HCT116 (cell line): ENCODE measurements at regions not wholly inside any gene's neighbourhood (a gene's known extent, or its start where the extent isn't known, plus 50 kb on each side); places are given as distances from the start of the nearest gene placed in this dataset.

Experiments used
- CBX3 ChIP-seq: IDR thresholded peaks from 2 replicates; pipeline ENCODE4 v1.6.1; 2012; ENCODE audit warnings: low read depth
- EGR1 ChIP-seq: IDR thresholded peaks from 2 replicates; pipeline ENCODE4 v1.6.1; 2012; ENCODE audit warnings: low read depth
- EZH2 ChIP-seq: fragments of 200-600 bp; sonication (generic); IDR thresholded peaks from 2 replicates; pipeline ENCODE4 v1.6.1; 2017; ENCODE audit warnings: antibody characterized with exemption, mixed run types
- EZH2phosphoT487 ChIP-seq: fragments of 200-600 bp; IDR thresholded peaks from 2 replicates; pipeline ENCODE4 v1.6.1; 2018; ENCODE audit warnings: antibody characterized with exemption, borderline replicate concordance
- POLR2A ChIP-seq: IDR thresholded peaks from 2 replicates; pipeline ENCODE4 v1.7.0; 2011; ENCODE audit warnings: borderline replicate concordance; ENCODE audit not compliant: insufficient read depth, insufficient read length; ENCODE audit errors: extremely low read depth
- POLR2AphosphoS5 ChIP-seq: IDR thresholded peaks from 2 replicates; pipeline ENCODE4 v1.6.1; 2011; ENCODE audit warnings: mild to moderate bottlenecking, low read depth, low read length, moderate library complexity
- RAD21 ChIP-seq: IDR thresholded peaks from 2 replicates; pipeline ENCODE4 v1.6.1; 2012; ENCODE audit warnings: low read depth, mild to moderate bottlenecking
- SIN3A ChIP-seq: IDR thresholded peaks from 2 replicates; pipeline ENCODE4 v1.6.1; 2012; ENCODE audit warnings: low read depth
- YY1 ChIP-seq: IDR thresholded peaks from 2 replicates; pipeline ENCODE4 v1.6.1; 2011; ENCODE audit warnings: low read length, low read depth, moderate library complexity, mild to moderate bottlenecking; ENCODE audit not compliant: insufficient replicate concordance; ENCODE audit errors: extremely low read depth
- ZFX ChIP-seq: fragments of 450-650 bp; IDR thresholded peaks from 2 replicates; pipeline ENCODE4 v1.6.1; 2017
- TF ChIP-seq, protein P1 (sequence below), 3 experiments: fragments of 200-600 bp in 1 of 3; sonication (generic) in 1 of 3; IDR thresholded peaks in 2 of 3; conservative IDR thresholded peaks in 1 of 3; 2 replicates each; pipeline ENCODE4 v1.5.1; 2012 to 2017; ENCODE audit warnings: low read depth in 2 of 3, low read length in 2 of 3, antibody characterized with exemption in 1 of 3, borderline replicate concordance in 1 of 3, control low read depth in 1 of 3, mild to moderate bottlenecking in 1 of 3, mixed read lengths in 1 of 3, mixed run types in 1 of 3, moderate library complexity in 1 of 3; ENCODE audit not compliant: insufficient read depth in 1 of 3
- TF ChIP-seq, protein P2 (sequence below): IDR thresholded peaks from 2 replicates; pipeline ENCODE4 v1.6.1; 2012; ENCODE audit warnings: low read depth

DNA sequence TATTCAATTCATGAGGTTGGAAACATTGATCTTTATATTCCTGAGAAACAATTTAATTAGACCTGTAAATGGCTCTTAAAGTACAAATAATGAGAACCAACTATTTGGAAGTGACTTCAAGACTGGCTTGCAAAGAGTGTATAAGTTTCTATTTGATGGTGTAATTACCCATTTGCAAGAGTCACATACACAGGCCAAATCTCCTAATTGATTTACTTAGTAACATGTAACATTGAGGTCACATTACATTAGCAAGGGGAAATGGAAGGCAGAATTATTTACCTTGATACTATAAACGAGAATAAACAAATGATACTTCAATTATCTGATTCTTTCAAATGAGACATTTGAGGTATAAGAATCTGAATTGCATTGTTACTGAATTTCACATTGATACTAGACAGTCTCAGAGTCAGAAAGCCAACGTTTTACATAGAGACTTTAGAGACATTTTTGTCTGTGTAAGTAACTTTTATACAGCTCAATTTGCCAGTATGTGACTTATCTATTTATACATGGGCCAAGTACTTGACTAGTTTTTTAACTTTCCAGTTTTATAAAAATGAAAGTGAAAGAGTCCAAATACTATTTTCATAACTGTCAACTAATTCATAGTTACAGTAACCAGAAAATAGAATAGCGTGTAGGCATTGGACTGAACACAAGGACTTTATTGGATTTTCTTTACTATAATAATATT lies 95.6 kb upstream of the RFC3 start:
- TF ChIP-seq POLR2A (no peak), EZH2phosphoT487 (no peak), EZH2 (no peak), SIN3A (no peak), POLR2AphosphoS5 (no peak), EGR1 (no peak), ZFX (no peak), CBX3 (no peak), RAD21 (no peak), YY1 (no peak)
- TF ChIP-seq, protein P1, sequence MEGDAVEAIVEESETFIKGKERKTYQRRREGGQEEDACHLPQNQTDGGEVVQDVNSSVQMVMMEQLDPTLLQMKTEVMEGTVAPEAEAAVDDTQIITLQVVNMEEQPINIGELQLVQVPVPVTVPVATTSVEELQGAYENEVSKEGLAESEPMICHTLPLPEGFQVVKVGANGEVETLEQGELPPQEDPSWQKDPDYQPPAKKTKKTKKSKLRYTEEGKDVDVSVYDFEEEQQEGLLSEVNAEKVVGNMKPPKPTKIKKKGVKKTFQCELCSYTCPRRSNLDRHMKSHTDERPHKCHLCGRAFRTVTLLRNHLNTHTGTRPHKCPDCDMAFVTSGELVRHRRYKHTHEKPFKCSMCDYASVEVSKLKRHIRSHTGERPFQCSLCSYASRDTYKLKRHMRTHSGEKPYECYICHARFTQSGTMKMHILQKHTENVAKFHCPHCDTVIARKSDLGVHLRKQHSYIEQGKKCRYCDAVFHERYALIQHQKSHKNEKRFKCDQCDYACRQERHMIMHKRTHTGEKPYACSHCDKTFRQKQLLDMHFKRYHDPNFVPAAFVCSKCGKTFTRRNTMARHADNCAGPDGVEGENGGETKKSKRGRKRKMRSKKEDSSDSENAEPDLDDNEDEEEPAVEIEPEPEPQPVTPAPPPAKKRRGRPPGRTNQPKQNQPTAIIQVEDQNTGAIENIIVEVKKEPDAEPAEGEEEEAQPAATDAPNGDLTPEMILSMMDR (IDR thresholded peaks at IDR 0.05 in 2 of 3, conservative IDR thresholded peaks at IDR 0.05 in 1 of 3; ENCODE audit: borderline replicate concordance in 1 of 3, insufficient read depth in 1 of 3, low read depth in 2 of 3, low read length in 2 of 3), result no peak
- TF ChIP-seq, protein P2, sequence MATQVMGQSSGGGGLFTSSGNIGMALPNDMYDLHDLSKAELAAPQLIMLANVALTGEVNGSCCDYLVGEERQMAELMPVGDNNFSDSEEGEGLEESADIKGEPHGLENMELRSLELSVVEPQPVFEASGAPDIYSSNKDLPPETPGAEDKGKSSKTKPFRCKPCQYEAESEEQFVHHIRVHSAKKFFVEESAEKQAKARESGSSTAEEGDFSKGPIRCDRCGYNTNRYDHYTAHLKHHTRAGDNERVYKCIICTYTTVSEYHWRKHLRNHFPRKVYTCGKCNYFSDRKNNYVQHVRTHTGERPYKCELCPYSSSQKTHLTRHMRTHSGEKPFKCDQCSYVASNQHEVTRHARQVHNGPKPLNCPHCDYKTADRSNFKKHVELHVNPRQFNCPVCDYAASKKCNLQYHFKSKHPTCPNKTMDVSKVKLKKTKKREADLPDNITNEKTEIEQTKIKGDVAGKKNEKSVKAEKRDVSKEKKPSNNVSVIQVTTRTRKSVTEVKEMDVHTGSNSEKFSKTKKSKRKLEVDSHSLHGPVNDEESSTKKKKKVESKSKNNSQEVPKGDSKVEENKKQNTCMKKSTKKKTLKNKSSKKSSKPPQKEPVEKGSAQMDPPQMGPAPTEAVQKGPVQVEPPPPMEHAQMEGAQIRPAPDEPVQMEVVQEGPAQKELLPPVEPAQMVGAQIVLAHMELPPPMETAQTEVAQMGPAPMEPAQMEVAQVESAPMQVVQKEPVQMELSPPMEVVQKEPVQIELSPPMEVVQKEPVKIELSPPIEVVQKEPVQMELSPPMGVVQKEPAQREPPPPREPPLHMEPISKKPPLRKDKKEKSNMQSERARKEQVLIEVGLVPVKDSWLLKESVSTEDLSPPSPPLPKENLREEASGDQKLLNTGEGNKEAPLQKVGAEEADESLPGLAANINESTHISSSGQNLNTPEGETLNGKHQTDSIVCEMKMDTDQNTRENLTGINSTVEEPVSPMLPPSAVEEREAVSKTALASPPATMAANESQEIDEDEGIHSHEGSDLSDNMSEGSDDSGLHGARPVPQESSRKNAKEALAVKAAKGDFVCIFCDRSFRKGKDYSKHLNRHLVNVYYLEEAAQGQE, result no peak
